Medulla oblongata (tissue), 1 donor: ENCODE measurements at regions not wholly inside any gene's neighbourhood (a gene's known extent, or its start where the extent isn't known, plus 50 kb on each side); places are given as distances from the start of the nearest gene placed in this dataset.
A peak's percentile ranks its signal among the peaks of the same experiment; 100 is the strongest.

ENCODE experiments used
- DNase-seq: peaks from one replicate; pipeline ENCODE4 v3.0.0-alpha.2; 2015; ENCODE audit errors: extremely low spot score

- DNase-seq = no peak
Measured at GRCh38 chr17:65446043-65446442, 115.4 kb downstream of the AXIN2 start.

- no peak for DNase-seq
Measured at GRCh38 chr17:65444049-65444448, 117.4 kb downstream of the AXIN2 start.

GRCh38 chr17:65442691-65443090, 118.8 kb downstream of the AXIN2 start:
- no peak for DNase-seq

GRCh38 chr17:65442250-65442649, 119.2 kb downstream of the AXIN2 start:
- DNase-seq = no peak

GRCh38 chr17:65441053-65441605, 120.3 kb downstream of the AXIN2 start:
- DNase-seq = no peak

- DNase-seq = peak; percentile 17
Measured at GRCh38 chr17:65438708-65439294, 122.6 kb downstream of the AXIN2 start.

GRCh38 chr17:65438173-65438572, 123.3 kb downstream of the AXIN2 start:
- DNase-seq = no peak

- no peak for DNase-seq
Measured at GRCh38 chr17:65436871-65437270, 124.6 kb downstream of the AXIN2 start.

- no peak for DNase-seq
Measured at GRCh38 chr17:65434878-65435277, 126.6 kb downstream of the AXIN2 start.

- no peak for DNase-seq
Measured at GRCh38 chr17:65434251-65434650, 127.2 kb downstream of the AXIN2 start.

- DNase-seq = no peak
Measured at GRCh38 chr17:65433592-65433991, 127.9 kb downstream of the AXIN2 start.

- no peak for DNase-seq
Measured at GRCh38 chr17:65433157-65433556, 128.3 kb downstream of the AXIN2 start.

GRCh38 chr17:65431116-65431515, 130.3 kb downstream of the AXIN2 start:
- no peak for DNase-seq

GRCh38 chr17:65430209-65430833, 131.1 kb downstream of the AXIN2 start:
- DNase-seq = no peak

GRCh38 chr17:65423346-65424140, 137.9 kb downstream of the AXIN2 start:
- no peak for DNase-seq

GRCh38 chr17:65418622-65419021, 142.8 kb downstream of the AXIN2 start:
- peak; percentile 12 for DNase-seq

- no peak for DNase-seq
Measured at GRCh38 chr17:65417406-65418221, 143.8 kb downstream of the AXIN2 start.

- DNase-seq = no peak
Measured at GRCh38 chr17:65415991-65416390, 145.5 kb downstream of the AXIN2 start.

GRCh38 chr17:65413390-65413789, 148.1 kb downstream of the AXIN2 start:
- no peak for DNase-seq

GRCh38 chr17:65409381-65409780, 152.1 kb downstream of the AXIN2 start:
- no peak for DNase-seq

GRCh38 chr17:65408050-65408449, 153.4 kb downstream of the AXIN2 start:
- DNase-seq = no peak

GRCh38 chr17:65407017-65407416, 154.4 kb downstream of the AXIN2 start:
- no peak for DNase-seq
